ENCODE measurements at regions not wholly inside any gene's neighbourhood (a gene's known extent, or its start where the extent isn't known, plus 50 kb on each side); places are given as distances from the start of the nearest gene placed in this dataset.

DNA sequence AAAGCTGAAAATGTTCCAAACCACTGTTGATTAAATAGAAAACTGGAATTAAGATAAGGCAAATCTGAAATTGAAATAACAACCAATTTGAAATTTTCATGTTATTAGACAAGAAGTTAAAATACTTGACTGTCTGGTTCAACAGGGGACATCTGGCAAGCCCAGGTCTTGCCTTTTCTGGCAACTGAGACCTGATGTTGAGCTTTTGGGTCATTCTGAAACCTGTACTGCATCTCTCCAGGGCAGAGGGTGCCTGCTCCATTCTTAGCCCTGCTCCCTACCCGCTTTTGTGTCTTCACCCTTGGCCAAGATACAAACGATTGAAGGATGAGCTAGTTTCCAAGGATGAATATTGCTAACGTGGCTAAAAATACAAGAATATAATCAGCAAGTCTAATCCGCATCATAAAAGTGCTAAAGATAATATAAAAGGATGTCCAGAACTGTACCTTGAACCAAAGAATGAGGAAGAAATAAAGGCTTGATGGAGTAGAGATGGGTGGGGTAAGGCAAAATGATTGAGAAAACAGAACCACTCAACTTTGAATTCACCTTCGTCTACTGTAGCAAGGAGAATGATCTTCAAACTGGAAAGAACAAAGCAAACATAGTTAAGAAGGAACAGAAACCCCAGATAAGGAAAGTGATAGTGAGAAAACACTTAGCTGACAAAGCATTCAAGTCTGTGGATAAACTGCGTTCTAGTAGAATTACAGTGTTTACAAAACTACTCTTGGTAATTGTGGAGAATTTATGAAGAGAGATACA, 109.8 kb upstream of the MAN1A1 start:
- no peak overlapping the region for H3K4me3 ChIP-seq (ENCODE audit: low read depth, low read length)
- no peak for DNase-seq (ENCODE audit: low read depth)
- TF ChIP-seq CTCF (IDR thresholded peaks at IDR 0.05; ENCODE audit: insufficient read depth, low read depth, low read length) = no peak

GRCh38 chr6:119454714-119455113, 105.2 kb upstream of the MAN1A1 start:
- TF ChIP-seq CTCF (IDR thresholded peaks at IDR 0.05; ENCODE audit: insufficient read depth, low read depth, low read length) = no peak
- no peak for DNase-seq (ENCODE audit: low read depth)
- no peak overlapping the region for H3K4me3 ChIP-seq (ENCODE audit: low read depth, low read length)

DNA sequence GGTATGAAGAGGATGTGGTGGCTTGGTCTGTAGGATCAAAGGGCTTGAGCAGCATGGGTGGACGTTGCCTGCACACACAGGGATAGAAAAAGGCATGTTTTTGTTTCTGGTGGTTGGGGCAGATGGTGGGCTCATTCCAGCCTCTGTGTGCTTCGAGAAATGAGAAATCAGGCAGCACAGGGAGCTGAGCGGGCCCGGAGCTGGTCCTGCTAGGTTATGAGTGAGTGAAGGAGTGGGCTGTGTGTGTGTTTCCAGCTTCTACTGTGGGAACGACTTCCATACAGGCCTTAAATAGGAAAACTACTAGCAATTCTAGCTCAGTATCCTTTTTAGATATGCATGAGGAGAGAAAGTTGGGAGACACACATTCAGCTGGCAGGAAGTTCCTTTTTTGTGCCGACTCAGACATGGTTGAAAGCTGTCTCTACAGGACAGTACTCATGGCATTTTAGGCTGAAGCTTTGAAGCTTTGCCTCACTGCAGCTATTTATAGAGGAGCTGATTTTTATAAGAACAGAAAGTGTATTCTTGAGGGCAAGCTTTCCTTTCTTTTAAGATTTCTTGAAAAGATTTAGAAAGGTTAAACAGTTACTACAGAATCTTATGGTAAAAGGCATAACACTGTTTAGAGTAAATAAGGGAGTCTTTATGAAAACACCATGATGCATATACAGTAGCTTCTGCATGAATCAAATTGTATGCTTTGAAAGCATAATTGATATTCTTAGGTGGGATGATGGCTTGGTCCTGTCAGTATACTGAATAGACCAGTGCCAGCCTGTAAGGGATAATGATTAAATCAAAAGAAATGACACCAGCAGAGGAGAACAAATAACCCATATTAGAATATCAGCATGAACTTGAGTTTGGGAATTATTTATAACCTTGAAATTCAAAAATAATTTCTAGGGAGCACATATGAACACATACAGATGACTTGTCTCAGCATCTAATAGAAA, 104.0 kb upstream of the MAN1A1 start:
- TF ChIP-seq CTCF (IDR thresholded peaks at IDR 0.05; ENCODE audit: insufficient read depth, low read depth, low read length) = no peak
- no peak for DNase-seq (ENCODE audit: low read depth)
- no peak overlapping the region for H3K4me3 ChIP-seq (ENCODE audit: low read depth, low read length)

DNA sequence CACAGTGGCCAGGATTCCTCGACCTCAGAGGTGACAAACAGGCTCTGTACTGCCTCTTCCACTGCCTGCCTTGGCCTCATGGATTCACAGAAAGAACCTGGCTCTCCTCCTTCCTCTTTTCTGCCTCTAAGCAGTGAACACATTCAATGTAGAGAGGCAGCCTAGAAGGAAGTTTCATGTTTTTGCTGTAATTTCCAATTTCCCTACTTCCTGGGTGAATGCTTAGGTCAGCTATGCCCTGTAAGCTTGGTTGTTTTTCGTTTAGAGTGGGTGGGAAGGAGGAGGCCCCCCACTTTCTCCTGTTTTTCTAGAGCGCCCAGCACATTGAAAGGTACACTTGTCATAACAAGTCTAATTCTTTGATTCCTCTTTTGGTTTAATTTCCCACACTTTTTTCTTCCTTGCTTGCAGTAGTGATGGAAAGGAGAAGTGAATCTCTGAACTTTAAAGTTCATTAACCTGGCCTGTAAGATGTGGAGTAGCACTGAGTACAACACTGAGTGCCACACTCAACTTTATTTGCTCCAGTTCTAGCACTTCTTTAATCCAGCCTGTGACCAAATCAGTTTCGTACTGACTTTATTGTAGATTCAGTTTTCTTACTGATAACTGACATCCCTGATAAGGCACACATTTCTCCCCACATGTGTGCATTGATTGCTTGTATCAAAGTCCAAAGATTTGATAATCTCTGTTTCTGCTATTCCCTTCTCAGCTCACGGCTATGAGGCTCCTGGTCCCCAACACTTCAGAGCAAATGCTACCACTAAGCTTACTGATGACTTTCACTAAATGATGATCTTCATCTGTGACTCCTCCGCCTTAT, 100.0 kb upstream of the MAN1A1 start:
- no peak overlapping the region for H3K4me3 ChIP-seq (ENCODE audit: low read depth, low read length)
- no peak for TF ChIP-seq CTCF (IDR thresholded peaks at IDR 0.05; ENCODE audit: insufficient read depth, low read depth, low read length)
- no peak for DNase-seq (ENCODE audit: low read depth)

DNA sequence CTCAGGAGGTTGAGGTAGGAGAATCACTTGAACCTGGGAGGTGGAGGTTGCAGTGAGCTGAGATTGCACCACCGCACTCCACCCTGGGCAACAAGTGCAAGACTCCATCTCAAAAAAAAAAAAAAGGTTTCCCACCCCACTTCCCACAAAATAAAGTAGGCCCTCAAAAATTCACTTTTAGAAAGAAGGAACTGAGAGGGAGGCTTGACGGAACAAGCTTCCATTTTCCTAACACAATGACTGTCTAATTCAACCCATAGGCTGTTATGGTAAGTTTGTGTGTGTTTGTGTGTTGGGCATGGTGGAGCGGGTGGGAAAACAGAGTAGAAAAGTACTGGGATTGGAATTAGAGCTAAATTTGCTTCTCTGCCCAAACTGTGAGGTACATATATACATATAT, 98.4 kb upstream of the MAN1A1 start:
- no peak for TF ChIP-seq CTCF (IDR thresholded peaks at IDR 0.05; ENCODE audit: insufficient read depth, low read depth, low read length)
- no peak overlapping the region for H3K4me3 ChIP-seq (ENCODE audit: low read depth, low read length)

GRCh38 chr6:119446609-119447008, 97.0 kb upstream of the MAN1A1 start:
- H3K4me3 ChIP-seq (ENCODE audit: low read depth, low read length) = no peak overlapping the region
- DNase-seq (ENCODE audit: low read depth) = peak; percentile 88
- no peak for TF ChIP-seq CTCF (IDR thresholded peaks at IDR 0.05; ENCODE audit: insufficient read depth, low read depth, low read length)

More for the DNA sequence above, 98.4 kb upstream of the MAN1A1 start:
- DNase-seq (ENCODE audit: low read depth) = no peak
